Testis (tissue), 2 donors: ENCODE measurements at regions not wholly inside any gene's neighbourhood (a gene's known extent, or its start where the extent isn't known, plus 50 kb on each side); places are given as distances from the start of the nearest gene placed in this dataset.
"Not testable (repeated sequence)": the region's sequence is repeated elsewhere in the genome, so short reads cannot be mapped to it uniquely, and the experiment has no call there.

Experiments used
- CTCF ChIP-seq, 3 experiments: fragments of 450-650 bp in 2 of 3; fragments of 200-600 bp in 1 of 3; sonication (generic) in 1 of 3; IDR thresholded peaks; one replicate each; pipeline ENCODE4 v1.5.1; 2016 to 2019; ENCODE audit warnings: antibody characterized with exemption in 3 of 3, mild to moderate bottlenecking in 2 of 3, moderate library complexity in 1 of 3
- POLR2A ChIP-seq: fragments of 450-650 bp; IDR thresholded peaks from one replicate; pipeline ENCODE4 v1.6.1; 2017; ENCODE audit warnings: antibody characterized with exemption, mild to moderate bottlenecking, moderate library complexity

GRCh38 chr6:115480543-115480942 is 580.1 kb downstream of the FRK start:
- TF ChIP-seq POLR2A; CTCF (IDR thresholded peaks at IDR 0.05): not testable (repeated sequence)
